HT-29 (cell line): ENCODE measurements at regions not wholly inside any gene's neighbourhood (a gene's known extent, or its start where the extent isn't known, plus 50 kb on each side); places are given as distances from the start of the nearest gene placed in this dataset.

Experiments
- DNase-seq: peaks from one replicate; pipeline ENCODE4 v3.0.0-alpha.2; 2015; ENCODE audit warnings: low spot score

- no peak for DNase-seq
These were observed 62.3 kb upstream of the FMN2 start for GRCh38 chr1:240029418-240029817.

GRCh38 chr1:240030236-240030635 lies 61.4 kb upstream of the FMN2 start:
- DNase-seq = no peak

GRCh38 chr1:240031009-240031408 lies 60.7 kb upstream of the FMN2 start:
- no peak for DNase-seq

- no peak for DNase-seq
These were observed 60.3 kb upstream of the FMN2 start for GRCh38 chr1:240031414-240031813.

- no peak for DNase-seq
These were observed 58.3 kb upstream of the FMN2 start for GRCh38 chr1:240033406-240033805.

- no peak for DNase-seq
These were observed 55.2 kb upstream of the FMN2 start for GRCh38 chr1:240036526-240036925.
